Duodenal mucosa (tissue), 2 donors: ENCODE measurements at regions not wholly inside any gene's neighbourhood (a gene's known extent, or its start where the extent isn't known, plus 50 kb on each side); places are given as distances from the start of the nearest gene placed in this dataset.

ENCODE experiments used
- H3K27ac ChIP-seq: one replicate; pipeline ENCODE4 v1.7.0; 2013; ENCODE audit warnings: low read depth, low read length
- H3K27me3 ChIP-seq, 2 donors: one replicate each; pipeline ENCODE4 v1.7.0; 2013; ENCODE audit warnings: low read length in 2 of 2, control low read depth in 1 of 2; ENCODE audit not compliant: insufficient read depth in 2 of 2, control insufficient read depth in 1 of 2
- H3K36me3 ChIP-seq, 2 donors: one replicate each; pipeline ENCODE4 v1.7.0; 2013; ENCODE audit warnings: low read length in 2 of 2, control low read depth in 1 of 2; ENCODE audit not compliant: insufficient read depth in 2 of 2, control insufficient read depth in 1 of 2
- H3K4me1 ChIP-seq, 2 donors: one replicate each; pipeline ENCODE4 v1.7.0; 2013; ENCODE audit warnings: low read length in 2 of 2, control low read depth in 1 of 2; ENCODE audit not compliant: insufficient read depth in 2 of 2, control insufficient read depth in 1 of 2
- H3K4me3 ChIP-seq, 2 donors: one replicate each; pipeline ENCODE4 v1.7.0; 2013; ENCODE audit warnings: low read length in 2 of 2, low read depth in 1 of 2
- H3K9ac ChIP-seq, 2 donors: one replicate each; pipeline ENCODE4 v1.7.0; 2013; ENCODE audit warnings: low read length in 2 of 2, low read depth in 1 of 2
- H3K9me3 ChIP-seq, 2 donors: one replicate each; pipeline ENCODE4 v1.7.0; 2013; ENCODE audit warnings: low read length in 2 of 2, control low read depth in 1 of 2; ENCODE audit not compliant: control insufficient read depth in 1 of 2

DNA sequence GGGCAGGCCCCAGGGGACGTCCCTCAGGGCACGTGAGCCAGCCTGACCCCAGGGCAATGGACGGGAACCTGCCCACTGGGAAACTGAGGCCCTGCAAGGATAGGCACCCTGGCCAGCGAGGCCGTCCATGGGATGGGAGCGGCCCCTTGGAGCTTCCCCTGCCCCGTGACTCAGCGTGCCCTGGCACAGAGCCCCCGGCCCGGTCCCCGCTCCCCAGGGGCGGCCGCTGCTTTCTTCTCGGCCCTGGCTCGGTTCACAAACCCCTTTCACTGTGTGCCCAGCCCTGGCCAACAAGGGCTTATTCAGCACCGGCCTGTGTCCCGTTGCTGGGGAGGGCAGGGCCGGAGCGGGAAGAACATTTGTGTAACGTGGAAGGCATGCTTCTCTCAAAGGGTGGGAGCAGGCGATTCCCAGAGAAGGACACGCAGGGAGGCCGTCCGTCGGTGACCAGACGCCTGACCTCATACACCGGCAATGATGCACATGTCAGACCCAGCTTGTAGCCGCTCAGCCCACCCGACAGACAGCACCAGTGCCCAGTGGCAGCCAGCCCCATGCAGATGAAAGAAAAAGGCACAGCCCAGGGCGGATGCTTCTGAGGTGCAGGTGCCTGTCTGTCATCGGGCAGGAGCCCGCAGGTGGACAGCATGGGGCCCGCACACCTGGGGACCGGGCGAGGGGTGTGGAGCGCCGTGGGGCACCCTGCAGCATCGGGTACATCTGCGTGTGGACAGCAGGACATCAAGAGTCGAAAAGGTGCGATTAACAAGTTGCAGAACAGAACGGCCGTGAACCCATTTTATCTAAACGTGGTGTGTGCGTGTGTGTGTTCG, 94.5 kb downstream of the PDGFA start:
- H3K9me3 ChIP-seq = no peaks in the 10 kb centered on the region
- no peaks in the 10 kb centered on the region for H3K36me3 ChIP-seq
- H3K27ac ChIP-seq = no peak overlapping the region
- H3K27me3 ChIP-seq = peaks cover 0 to 3% of the 10 kb centered on the region in 2 donors
- no peaks in the 10 kb centered on the region for H3K4me1 ChIP-seq
- no peak overlapping the region for H3K9ac ChIP-seq
- no peak overlapping the region for H3K4me3 ChIP-seq

DNA sequence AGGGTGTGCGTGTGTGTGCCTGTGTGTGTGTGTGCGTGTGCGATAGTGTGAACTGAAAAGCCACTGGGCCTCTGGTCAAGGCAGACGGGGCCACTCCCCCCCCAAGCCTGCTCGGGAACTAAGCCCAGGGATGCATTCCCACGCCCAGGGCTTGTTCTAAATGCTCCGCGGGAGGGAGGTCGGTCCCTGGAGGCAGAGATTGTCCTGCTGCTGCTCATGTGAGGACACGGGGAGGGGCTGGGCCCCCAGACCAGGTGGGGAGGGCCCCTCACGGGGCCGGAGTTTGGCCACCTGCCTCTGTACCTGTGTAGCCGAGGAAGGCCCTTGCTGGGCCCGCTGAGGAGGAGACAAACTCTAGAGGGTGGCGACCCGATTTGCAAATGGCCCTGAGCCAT, 93.9 kb downstream of the PDGFA start:
- no peaks in the 10 kb centered on the region for H3K9me3 ChIP-seq
- no peak overlapping the region for H3K9ac ChIP-seq
- H3K4me3 ChIP-seq = no peak overlapping the region
- H3K4me1 ChIP-seq = no peaks in the 10 kb centered on the region
- no peaks in the 10 kb centered on the region for H3K36me3 ChIP-seq
- no peak overlapping the region for H3K27ac ChIP-seq
- H3K27me3 ChIP-seq = peaks cover 0 to 3% of the 10 kb centered on the region in 2 donors

DNA sequence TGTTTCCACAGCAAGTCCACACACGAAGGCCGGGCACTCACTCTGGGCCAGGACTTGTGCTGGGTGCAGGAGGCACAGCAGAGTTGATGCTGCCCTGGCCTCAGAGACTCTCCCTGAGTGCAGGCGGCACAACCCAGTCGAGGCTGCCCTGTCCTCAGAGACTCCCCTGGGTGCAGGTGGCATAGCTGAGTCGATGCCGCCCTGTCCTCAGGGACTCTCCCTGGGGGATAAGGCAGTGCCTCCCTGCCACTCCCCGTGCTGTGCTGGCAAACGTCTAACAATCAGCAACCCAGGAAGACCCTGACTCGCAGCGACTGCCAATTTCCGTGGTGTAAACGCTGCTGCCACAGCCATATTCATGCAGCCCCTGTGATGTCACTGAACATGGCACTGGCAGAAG, 93.1 kb downstream of the PDGFA start:
- no peak overlapping the region for H3K27ac ChIP-seq
- peaks cover 0 to 3% of the 10 kb centered on the region in 2 donors for H3K27me3 ChIP-seq
- H3K9ac ChIP-seq = no peak overlapping the region
- H3K4me1 ChIP-seq = no peaks in the 10 kb centered on the region
- no peak overlapping the region for H3K4me3 ChIP-seq
- H3K9me3 ChIP-seq = no peaks in the 10 kb centered on the region
- H3K36me3 ChIP-seq = no peaks in the 10 kb centered on the region

DNA sequence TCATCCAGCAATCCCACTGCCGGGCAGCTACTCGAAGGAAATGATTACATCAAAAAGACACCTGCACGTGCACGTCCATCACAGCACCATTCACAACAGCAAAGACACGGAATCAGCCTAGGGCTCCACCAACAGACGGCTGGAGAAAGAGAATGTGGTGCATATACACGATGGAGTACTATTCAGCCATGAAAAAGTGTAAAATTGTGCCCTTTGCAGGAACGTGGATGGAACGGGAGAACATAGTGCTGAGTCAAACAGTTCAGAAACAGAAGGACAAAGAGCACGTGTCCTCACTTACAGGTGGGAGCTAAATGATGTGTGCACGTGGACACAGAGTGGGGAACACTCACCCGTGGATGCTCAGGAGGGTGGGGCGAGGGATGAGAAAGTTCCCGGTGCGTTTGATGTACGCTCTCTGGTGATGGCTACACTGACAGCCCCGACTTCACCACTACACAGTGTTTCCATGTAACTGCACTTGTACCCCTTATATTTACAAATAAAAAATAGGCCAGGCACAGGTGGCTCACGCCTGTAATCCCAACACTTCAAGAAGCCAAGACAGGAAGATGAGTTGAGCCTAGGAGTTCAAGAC, 92.0 kb downstream of the PDGFA start:
- no peaks in the 10 kb centered on the region for H3K4me1 ChIP-seq
- H3K27me3 ChIP-seq = peaks cover 0 to 3% of the 10 kb centered on the region in 2 donors
- H3K27ac ChIP-seq = no peak overlapping the region

DNA sequence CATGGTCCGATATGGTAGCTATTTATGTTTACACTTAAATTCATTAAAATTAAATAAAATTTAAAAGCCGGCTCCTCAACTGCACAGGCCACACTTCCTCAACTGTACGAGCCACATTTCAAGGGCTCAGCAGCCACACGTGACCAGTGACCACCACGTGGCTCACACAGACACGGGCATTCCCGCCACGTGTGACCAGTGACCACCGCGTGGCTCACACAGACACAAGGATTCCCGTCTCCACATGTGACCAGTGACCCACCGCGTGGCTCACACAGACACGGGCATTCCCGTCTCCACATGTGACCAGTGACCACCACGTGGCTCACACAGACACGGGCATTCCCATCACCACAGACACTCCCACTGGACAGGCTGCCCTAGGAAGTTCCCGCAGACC, 91.3 kb downstream of the PDGFA start:
- Histone ChIP-seq H3K27ac (no peak overlapping the region), H3K4me1 (no peaks in the 10 kb centered on the region), H3K27me3 (peaks cover 0 to 3% of the 10 kb centered on the region in 2 donors), H3K4me3 (no peak overlapping the region), H3K9me3 (no peaks in the 10 kb centered on the region), H3K36me3 (no peaks in the 10 kb centered on the region), H3K9ac (no peak overlapping the region)

More for the DNA sequence above, 92.0 kb downstream of the PDGFA start:
- Histone ChIP-seq H3K9ac (no peak overlapping the region), H3K9me3 (no peaks in the 10 kb centered on the region), H3K36me3 (no peaks in the 10 kb centered on the region), H3K4me3 (no peak overlapping the region)

DNA sequence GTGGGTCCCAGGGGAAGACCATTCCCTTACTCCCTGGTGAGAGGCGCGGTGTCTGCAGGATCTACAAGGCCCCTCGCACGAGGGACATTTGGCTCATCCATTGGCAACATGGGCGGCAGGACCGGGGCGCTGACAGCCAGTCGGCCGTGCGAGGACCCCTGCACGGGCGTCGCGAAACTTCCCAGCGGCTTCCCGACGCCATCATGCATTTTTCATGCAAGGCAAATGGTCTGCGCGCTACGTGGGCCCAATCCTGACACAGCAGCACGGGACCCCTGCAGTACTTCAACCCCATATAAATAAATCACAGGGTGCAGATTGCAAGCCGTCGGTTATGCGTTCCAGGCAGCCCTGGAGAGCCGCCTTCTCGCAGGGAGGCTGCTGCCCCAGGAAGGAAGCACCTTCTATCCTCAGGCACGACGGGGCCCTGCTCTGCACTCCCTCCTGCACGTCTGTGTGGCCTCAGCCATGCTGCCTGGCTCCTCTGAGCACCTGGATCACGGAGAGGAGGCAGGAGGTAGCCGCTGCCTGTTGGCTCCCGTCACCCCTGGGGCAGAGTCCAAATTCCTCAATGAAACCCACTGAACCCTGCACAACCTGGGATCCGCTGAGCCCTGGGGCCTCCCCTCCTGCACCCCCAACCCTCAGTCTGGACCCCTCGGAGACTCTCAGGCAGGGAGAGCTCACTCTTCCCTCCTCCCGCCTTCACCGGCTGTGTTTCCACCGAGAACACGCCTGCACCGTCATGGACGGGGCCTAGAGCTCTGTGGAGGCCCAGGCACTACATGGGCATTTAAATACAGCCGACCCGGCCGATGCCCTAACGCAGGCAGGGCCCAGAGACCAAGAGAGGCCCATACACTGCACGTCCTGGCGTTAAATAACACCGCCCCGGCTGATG, 90.5 kb downstream of the PDGFA start:
- H3K9me3 ChIP-seq = no peaks in the 10 kb centered on the region
- no peak overlapping the region for H3K9ac ChIP-seq
- H3K27me3 ChIP-seq = peaks cover 0 to 3% of the 10 kb centered on the region in 2 donors
- H3K4me1 ChIP-seq = no peaks in the 10 kb centered on the region
- no peak overlapping the region for H3K4me3 ChIP-seq
- no peaks in the 10 kb centered on the region for H3K36me3 ChIP-seq
- H3K27ac ChIP-seq = no peak overlapping the region

DNA sequence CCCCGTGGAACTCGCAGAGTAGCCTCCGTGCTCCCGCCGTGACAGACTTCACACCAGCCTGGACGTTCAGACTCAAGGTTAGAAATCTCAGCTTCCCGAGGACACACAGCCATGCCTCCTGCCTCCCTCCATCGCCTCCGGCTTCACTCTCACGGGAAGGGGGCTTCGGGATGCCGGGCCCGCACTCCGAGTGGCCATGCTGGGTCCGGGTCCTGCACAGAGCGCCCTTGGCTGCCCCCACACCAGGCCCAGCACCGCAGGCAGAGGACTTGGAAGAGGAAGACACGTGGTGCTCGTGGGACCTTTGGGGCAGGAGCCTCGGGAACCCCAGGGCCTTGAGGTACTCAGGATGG, 89.8 kb downstream of the PDGFA start:
- Histone ChIP-seq H3K9ac (no peak overlapping the region), H3K4me1 (peaks cover 0 to under 1% of the 10 kb centered on the region in 2 donors), H3K27ac (no peak overlapping the region), H3K4me3 (no peak overlapping the region), H3K27me3 (peaks cover 0 to 3% of the 10 kb centered on the region in 2 donors), H3K9me3 (no peaks in the 10 kb centered on the region), H3K36me3 (no peaks in the 10 kb centered on the region)

DNA sequence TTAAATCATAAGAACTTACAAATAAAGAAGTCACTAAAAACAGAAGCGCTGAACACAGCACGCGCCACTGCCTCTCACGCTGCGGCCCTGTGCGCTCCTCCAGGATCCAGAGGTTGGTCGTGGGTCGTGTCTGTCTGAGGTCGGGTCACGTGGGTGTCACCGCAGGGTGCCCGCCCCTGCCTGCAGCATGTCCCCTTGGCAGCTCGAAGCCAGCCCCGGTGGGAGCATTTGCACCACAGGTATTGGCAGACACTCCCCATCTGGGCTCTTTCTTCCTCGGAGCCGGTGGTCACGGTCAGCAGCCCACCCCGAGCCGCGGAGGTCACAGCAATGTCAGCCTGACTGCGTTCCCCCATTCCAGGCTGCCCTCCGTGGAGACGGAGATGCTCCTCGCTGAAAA, 88.6 kb downstream of the PDGFA start:
- Histone ChIP-seq H3K4me3 (no peak overlapping the region), H3K27me3 (no peaks in the 10 kb centered on the region), H3K27ac (no peak overlapping the region), H3K9me3 (no peaks in the 10 kb centered on the region), H3K36me3 (no peaks in the 10 kb centered on the region), H3K9ac (no peak overlapping the region), H3K4me1 (peaks cover 6 to 11% of the 10 kb centered on the region in 2 donors)

DNA sequence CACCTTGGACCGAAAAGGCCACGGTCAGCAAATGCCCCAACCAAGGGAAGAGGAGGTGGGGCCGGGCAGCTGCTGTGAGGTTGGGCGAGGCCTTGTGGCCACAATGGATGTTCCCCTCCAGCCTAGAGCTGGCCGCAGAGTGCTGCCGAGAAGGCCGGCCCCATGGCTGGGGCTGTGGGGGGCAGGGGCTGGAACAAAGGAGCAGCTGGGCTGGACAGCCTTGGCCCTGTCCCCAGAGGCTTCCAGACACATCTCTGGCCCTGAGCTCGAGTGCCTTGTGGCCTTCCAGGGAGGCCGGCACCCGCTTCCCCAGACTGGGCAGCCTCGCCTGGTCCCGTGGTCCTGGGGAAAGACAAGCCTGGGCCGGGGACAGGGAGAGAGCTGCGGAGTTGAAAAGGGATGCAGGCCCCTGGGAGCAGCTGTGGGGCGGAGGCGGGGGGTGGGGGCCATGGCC, 88.0 kb downstream of the PDGFA start:
- H3K27ac ChIP-seq = no peak overlapping the region
- peaks cover 8 to 11% of the 10 kb centered on the region in 2 donors for H3K4me1 ChIP-seq
- H3K27me3 ChIP-seq = no peaks in the 10 kb centered on the region
- H3K36me3 ChIP-seq = no peaks in the 10 kb centered on the region
- no peaks in the 10 kb centered on the region for H3K9me3 ChIP-seq
- no peak overlapping the region for H3K4me3 ChIP-seq
- no peak overlapping the region for H3K9ac ChIP-seq

DNA sequence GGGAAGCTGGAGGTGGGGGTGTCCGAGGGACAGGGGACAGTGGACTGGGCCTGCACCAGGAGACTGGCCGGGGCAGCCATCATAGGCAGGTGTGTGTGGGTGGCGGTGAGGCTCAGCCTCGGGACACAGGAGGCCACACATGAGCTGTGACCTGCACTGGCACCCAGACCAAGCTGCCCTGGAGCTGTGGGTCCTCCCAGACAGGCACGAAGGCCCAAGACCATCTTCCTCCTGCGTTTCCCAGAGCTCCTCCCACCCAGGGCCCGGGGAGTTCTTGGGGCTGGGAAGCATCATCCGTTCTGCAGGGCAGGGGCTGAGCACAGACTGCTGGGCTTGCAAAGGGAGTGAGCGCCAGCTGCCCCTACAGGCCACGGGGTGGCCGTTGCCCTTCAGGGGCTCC, 87.4 kb downstream of the PDGFA start:
- H3K9me3 ChIP-seq = no peaks in the 10 kb centered on the region
- H3K27ac ChIP-seq = no peak overlapping the region
- H3K27me3 ChIP-seq = no peaks in the 10 kb centered on the region
- H3K4me3 ChIP-seq = no peak overlapping the region
- no peak overlapping the region for H3K9ac ChIP-seq
- H3K4me1 ChIP-seq = peaks cover 8 to 11% of the 10 kb centered on the region in 2 donors
- H3K36me3 ChIP-seq = no peaks in the 10 kb centered on the region
